ENCODE measurements at regions not wholly inside any gene's neighbourhood (a gene's known extent, or its start where the extent isn't known, plus 50 kb on each side); places are given as distances from the start of the nearest gene placed in this dataset.

- no peak overlapping the region for H3K9ac ChIP-seq (ENCODE audit: low read length)
- peaks cover 8% of the 10 kb centered on the region; the same call in 1 of the 2 replicates for H3K4me1 ChIP-seq (ENCODE audit: control insufficient read depth, insufficient read depth, low read length)
- H3K27ac ChIP-seq (ENCODE audit: low read depth, low read length): no peak overlapping the region
- no peak overlapping the region for H3K4me3 ChIP-seq (ENCODE audit: low read depth, low read length)
- no peaks in the 10 kb centered on the region for H3K36me3 ChIP-seq (ENCODE audit: control insufficient read depth, insufficient read depth, low read length)
- H3K9me3 ChIP-seq (ENCODE audit: control insufficient read depth, insufficient read depth, low read depth, low read length): no peaks in the 10 kb centered on the region
- no peaks in the 10 kb centered on the region for H3K27me3 ChIP-seq (ENCODE audit: control insufficient read depth, insufficient read depth, low read length)
These were observed 207.6 kb upstream of the PARD3B start for GRCh38 chr2:204337638-204338037.

- no peaks in the 10 kb centered on the region for H3K36me3 ChIP-seq (ENCODE audit: control insufficient read depth, insufficient read depth, low read length)
- H3K27me3 ChIP-seq (ENCODE audit: control insufficient read depth, insufficient read depth, low read length): no peaks in the 10 kb centered on the region
- H3K4me1 ChIP-seq (ENCODE audit: control insufficient read depth, insufficient read depth, low read length): peaks cover 8% of the 10 kb centered on the region; the same call in 1 of the 2 replicates
- no peaks in the 10 kb centered on the region for H3K9me3 ChIP-seq (ENCODE audit: control insufficient read depth, insufficient read depth, low read depth, low read length)
- H3K9ac ChIP-seq (ENCODE audit: low read length): no peak overlapping the region
- H3K4me3 ChIP-seq (ENCODE audit: low read depth, low read length): no peak overlapping the region
- H3K27ac ChIP-seq (ENCODE audit: low read depth, low read length): no peak overlapping the region
These were observed 206.0 kb upstream of the PARD3B start for GRCh38 chr2:204339212-204339715.

DNA sequence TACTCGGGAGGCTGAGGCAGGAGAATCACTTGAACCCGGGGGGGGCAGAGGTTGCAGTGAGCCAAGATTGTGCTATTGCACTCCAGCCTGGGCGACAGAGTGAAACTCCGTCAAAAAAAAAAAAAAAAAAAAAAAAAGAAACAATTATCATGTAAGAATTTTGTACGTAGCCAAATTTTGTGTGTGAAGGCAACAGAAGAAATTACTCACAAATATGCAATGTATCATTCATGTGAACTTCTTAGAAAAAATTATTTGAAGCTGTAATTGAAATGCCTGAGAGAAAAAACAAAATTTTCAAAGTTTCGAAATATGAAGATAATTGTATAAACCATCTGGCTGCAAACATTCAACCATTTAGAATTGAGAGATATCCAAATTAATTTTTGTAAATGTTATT, 204.8 kb upstream of the PARD3B start:
- Histone ChIP-seq H3K9me3 (ENCODE audit: control insufficient read depth, insufficient read depth, low read depth, low read length) (no peaks in the 10 kb centered on the region), H3K27me3 (ENCODE audit: control insufficient read depth, insufficient read depth, low read length) (no peaks in the 10 kb centered on the region), H3K36me3 (ENCODE audit: control insufficient read depth, insufficient read depth, low read length) (no peaks in the 10 kb centered on the region), H3K4me1 (ENCODE audit: control insufficient read depth, insufficient read depth, low read length) (peaks cover 8% of the 10 kb centered on the region; the same call in 1 of the 2 replicates), H3K9ac (ENCODE audit: low read length) (no peak overlapping the region), H3K4me3 (ENCODE audit: low read depth, low read length) (no peak overlapping the region), H3K27ac (ENCODE audit: low read depth, low read length) (no peak overlapping the region)

DNA sequence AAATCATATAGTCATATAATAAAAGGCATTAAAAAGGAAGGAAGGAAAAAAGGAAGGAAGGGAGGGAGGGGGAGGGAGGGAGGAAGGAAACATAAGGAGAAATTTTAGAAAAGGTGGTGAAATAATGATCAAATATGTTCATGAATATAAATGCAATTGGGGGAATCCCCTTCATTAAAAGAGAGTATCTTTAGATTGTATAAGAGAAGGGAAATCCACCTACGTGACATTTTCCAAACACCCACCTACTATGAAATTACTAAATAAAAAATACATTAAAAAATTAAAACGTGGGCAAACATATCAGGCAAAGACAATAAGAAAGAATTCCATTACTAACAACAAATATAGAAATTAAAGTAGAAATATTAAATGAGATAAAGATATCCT, 203.4 kb upstream of the PARD3B start:
- H3K27me3 ChIP-seq (ENCODE audit: control insufficient read depth, insufficient read depth, low read length): no peaks in the 10 kb centered on the region
- no peak overlapping the region for H3K27ac ChIP-seq (ENCODE audit: low read depth, low read length)
- H3K36me3 ChIP-seq (ENCODE audit: control insufficient read depth, insufficient read depth, low read length): no peaks in the 10 kb centered on the region
- H3K9ac ChIP-seq (ENCODE audit: low read length): no peak overlapping the region
- H3K9me3 ChIP-seq (ENCODE audit: control insufficient read depth, insufficient read depth, low read depth, low read length): no peaks in the 10 kb centered on the region
- peaks cover 8% of the 10 kb centered on the region; the same call in 1 of the 2 replicates for H3K4me1 ChIP-seq (ENCODE audit: control insufficient read depth, insufficient read depth, low read length)
- no peak overlapping the region for H3K4me3 ChIP-seq (ENCODE audit: low read depth, low read length)

DNA sequence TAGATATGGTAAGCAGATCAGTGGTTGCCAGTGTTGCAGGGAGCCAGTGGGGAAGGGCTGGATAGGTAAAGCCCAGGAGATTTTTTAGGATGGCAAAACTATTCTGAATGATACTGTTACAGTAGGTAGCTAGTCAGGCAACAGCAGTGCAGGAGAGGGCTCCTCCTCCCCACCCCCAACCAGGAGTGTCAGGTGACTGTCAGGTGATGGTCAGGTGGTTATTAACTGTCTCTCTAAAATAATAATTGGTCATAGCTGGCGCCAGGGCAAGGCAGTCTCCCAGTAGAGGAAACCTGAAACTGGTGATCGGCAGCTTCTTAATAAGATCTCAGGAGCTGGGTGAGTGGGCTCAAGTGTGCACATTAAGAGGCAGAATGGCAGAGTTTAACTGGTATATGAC, 201.6 kb upstream of the PARD3B start:
- peaks cover 8% of the 10 kb centered on the region; the same call in 1 of the 2 replicates for H3K4me1 ChIP-seq (ENCODE audit: control insufficient read depth, insufficient read depth, low read length)
- no peaks in the 10 kb centered on the region for H3K9me3 ChIP-seq (ENCODE audit: control insufficient read depth, insufficient read depth, low read depth, low read length)
- H3K27me3 ChIP-seq (ENCODE audit: control insufficient read depth, insufficient read depth, low read length): no peaks in the 10 kb centered on the region
- H3K4me3 ChIP-seq (ENCODE audit: low read depth, low read length): no peak overlapping the region
- no peak overlapping the region for H3K27ac ChIP-seq (ENCODE audit: low read depth, low read length)
- H3K9ac ChIP-seq (ENCODE audit: low read length): no peak overlapping the region
- no peaks in the 10 kb centered on the region for H3K36me3 ChIP-seq (ENCODE audit: control insufficient read depth, insufficient read depth, low read length)

GRCh38 chr2:204344119-204344518, 201.2 kb upstream of the PARD3B start:
- Histone ChIP-seq H3K4me3 (ENCODE audit: low read depth, low read length) (no peak overlapping the region), H3K4me1 (ENCODE audit: control insufficient read depth, insufficient read depth, low read length) (peaks cover 8% of the 10 kb centered on the region; the same call in 1 of the 2 replicates), H3K9ac (ENCODE audit: low read length) (no peak overlapping the region), H3K27ac (ENCODE audit: low read depth, low read length) (no peak overlapping the region), H3K27me3 (ENCODE audit: control insufficient read depth, insufficient read depth, low read length) (no peaks in the 10 kb centered on the region), H3K9me3 (ENCODE audit: control insufficient read depth, insufficient read depth, low read depth, low read length) (no peaks in the 10 kb centered on the region), H3K36me3 (ENCODE audit: control insufficient read depth, insufficient read depth, low read length) (no peaks in the 10 kb centered on the region)

- Histone ChIP-seq H3K9ac (ENCODE audit: low read length) (no peak overlapping the region), H3K27ac (ENCODE audit: low read depth, low read length) (no peak overlapping the region), H3K9me3 (ENCODE audit: control insufficient read depth, insufficient read depth, low read depth, low read length) (no peaks in the 10 kb centered on the region), H3K4me3 (ENCODE audit: low read depth, low read length) (no peak overlapping the region), H3K27me3 (ENCODE audit: control insufficient read depth, insufficient read depth, low read length) (no peaks in the 10 kb centered on the region), H3K4me1 (ENCODE audit: control insufficient read depth, insufficient read depth, low read length) (no peaks in the 10 kb centered on the region), H3K36me3 (ENCODE audit: control insufficient read depth, insufficient read depth, low read length) (no peaks in the 10 kb centered on the region)
These were observed 198.4 kb upstream of the PARD3B start for GRCh38 chr2:204346906-204347305.

DNA sequence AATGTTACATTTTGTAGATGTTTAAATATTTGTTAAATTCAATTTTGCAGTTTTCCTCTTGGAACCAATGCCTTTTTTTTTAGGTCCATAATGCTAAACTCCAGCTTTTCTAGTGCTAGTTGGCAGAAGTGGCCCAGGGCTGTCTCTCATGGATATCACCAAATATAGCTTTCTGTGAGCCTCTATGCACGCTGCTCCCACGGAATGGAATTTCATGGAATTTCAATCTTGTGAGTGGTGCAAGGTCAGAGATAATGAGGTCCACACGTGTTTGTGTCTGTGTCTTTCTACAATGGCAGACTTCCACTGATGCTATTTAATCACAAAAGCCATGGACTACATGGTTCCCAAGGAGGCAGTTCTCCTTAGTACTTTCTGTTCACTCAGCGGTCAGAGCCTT, 191.5 kb upstream of the PARD3B start:
- H3K9me3 ChIP-seq (ENCODE audit: control insufficient read depth, insufficient read depth, low read depth, low read length): no peaks in the 10 kb centered on the region
- H3K36me3 ChIP-seq (ENCODE audit: control insufficient read depth, insufficient read depth, low read length): no peaks in the 10 kb centered on the region
- no peak overlapping the region for H3K27ac ChIP-seq (ENCODE audit: low read depth, low read length)
- H3K9ac ChIP-seq (ENCODE audit: low read length): no peak overlapping the region
- H3K4me3 ChIP-seq (ENCODE audit: low read depth, low read length): no peak overlapping the region
- no peaks in the 10 kb centered on the region for H3K27me3 ChIP-seq (ENCODE audit: control insufficient read depth, insufficient read depth, low read length)
- H3K4me1 ChIP-seq (ENCODE audit: control insufficient read depth, insufficient read depth, low read length): peaks cover 1% of the 10 kb centered on the region; the same call in 1 of the 2 replicates

DNA sequence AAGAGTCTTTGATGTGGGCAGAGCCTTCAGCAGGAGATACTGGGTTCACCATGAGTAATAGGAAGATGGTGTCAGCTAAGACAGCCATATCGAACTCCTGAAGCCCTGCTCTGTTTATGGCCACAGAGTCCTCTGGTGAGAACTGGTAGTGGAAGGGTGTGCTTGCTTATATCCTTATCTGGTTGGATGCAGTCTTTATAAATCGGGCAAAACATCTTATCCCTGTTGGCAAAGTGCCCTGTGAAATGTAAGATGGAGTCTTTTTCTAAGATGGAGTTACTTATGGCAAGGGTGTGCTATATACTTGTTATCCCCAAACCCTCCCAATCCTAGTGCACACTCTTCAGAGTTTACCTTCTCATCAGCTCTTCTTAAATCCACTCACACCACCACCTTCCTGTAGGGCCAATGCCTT, 190.8 kb upstream of the PARD3B start:
- H3K27ac ChIP-seq (ENCODE audit: low read depth, low read length): no peak overlapping the region
- peaks cover 6% of the 10 kb centered on the region; the same call in 1 of the 2 replicates for H3K4me1 ChIP-seq (ENCODE audit: control insufficient read depth, insufficient read depth, low read length)
- H3K4me3 ChIP-seq (ENCODE audit: low read depth, low read length): no peak overlapping the region
- no peaks in the 10 kb centered on the region for H3K36me3 ChIP-seq (ENCODE audit: control insufficient read depth, insufficient read depth, low read length)
- no peak overlapping the region for H3K9ac ChIP-seq (ENCODE audit: low read length)
- H3K9me3 ChIP-seq (ENCODE audit: control insufficient read depth, insufficient read depth, low read depth, low read length): no peaks in the 10 kb centered on the region
- H3K27me3 ChIP-seq (ENCODE audit: control insufficient read depth, insufficient read depth, low read length): no peaks in the 10 kb centered on the region

DNA sequence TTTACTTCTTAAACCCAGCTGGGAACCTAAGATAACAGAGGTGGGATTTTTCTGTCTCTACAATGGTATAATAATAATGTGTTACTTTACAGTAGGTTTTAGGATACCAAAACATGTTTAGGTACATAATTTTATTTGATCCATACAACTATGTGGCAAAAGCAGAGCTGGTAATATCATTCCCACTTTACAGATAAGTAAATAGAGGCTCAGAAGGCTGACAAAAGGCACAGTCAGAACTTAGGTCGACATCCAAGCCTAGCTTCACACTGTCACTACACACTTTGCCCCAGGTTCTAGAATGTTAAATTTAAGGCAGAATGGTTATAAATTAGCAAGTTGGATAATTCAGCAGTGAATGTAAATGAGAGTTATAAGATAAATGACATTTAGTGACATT, 189.6 kb upstream of the PARD3B start:
- Histone ChIP-seq H3K4me1 (ENCODE audit: control insufficient read depth, insufficient read depth, low read length) (peaks cover 6% of the 10 kb centered on the region; the same call in 1 of the 2 replicates), H3K4me3 (ENCODE audit: low read depth, low read length) (no peak overlapping the region)

DNA sequence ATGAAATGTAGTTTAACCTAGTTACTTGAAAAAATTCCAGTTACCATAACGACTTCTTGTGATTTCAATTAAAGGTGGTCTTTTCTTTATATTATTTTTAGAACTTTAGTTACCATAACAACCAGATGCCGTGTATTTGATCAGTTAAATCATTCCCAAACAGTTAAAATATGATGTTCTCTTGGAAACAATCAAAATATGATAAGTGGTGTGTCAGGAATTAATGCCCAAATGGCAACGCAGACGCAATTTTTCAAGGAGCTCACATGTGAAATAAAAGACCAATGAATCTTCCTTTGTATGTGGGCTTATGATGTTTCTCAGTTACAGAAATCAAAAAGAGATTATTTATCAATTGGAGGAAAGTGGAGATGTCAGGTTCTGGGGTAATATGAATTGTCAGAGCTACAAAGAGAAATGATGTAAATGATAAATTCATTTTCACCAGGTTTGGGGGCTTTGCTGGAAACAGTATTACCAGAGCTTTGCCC, 189.1 kb upstream of the PARD3B start:
- Histone ChIP-seq H3K27ac (ENCODE audit: low read depth, low read length) (no peak overlapping the region), H3K4me1 (ENCODE audit: control insufficient read depth, insufficient read depth, low read length) (peaks cover 6% of the 10 kb centered on the region; the same call in 1 of the 2 replicates), H3K4me3 (ENCODE audit: low read depth, low read length) (no peak overlapping the region), H3K27me3 (ENCODE audit: control insufficient read depth, insufficient read depth, low read length) (no peaks in the 10 kb centered on the region), H3K9ac (ENCODE audit: low read length) (no peak overlapping the region), H3K36me3 (ENCODE audit: control insufficient read depth, insufficient read depth, low read length) (no peaks in the 10 kb centered on the region), H3K9me3 (ENCODE audit: control insufficient read depth, insufficient read depth, low read depth, low read length) (no peaks in the 10 kb centered on the region)

More for the DNA sequence above, 189.6 kb upstream of the PARD3B start:
- Histone ChIP-seq H3K36me3 (ENCODE audit: control insufficient read depth, insufficient read depth, low read length) (no peaks in the 10 kb centered on the region), H3K27ac (ENCODE audit: low read depth, low read length) (no peak overlapping the region), H3K9ac (ENCODE audit: low read length) (no peak overlapping the region), H3K27me3 (ENCODE audit: control insufficient read depth, insufficient read depth, low read length) (no peaks in the 10 kb centered on the region), H3K9me3 (ENCODE audit: control insufficient read depth, insufficient read depth, low read depth, low read length) (no peaks in the 10 kb centered on the region)
